MCF 10A (cell line): ENCODE measurements at regions not wholly inside any gene's neighbourhood (a gene's known extent, or its start where the extent isn't known, plus 50 kb on each side); places are given as distances from the start of the nearest gene placed in this dataset.

Experiments used
- BruUV-seq: library from RNA; stranded (reverse); fragments of 400-500 nt; replicated peaks from 2 replicates; lab custom pipeline; 2021; lab: Mats Ljungman, UMichigan
- CTCF ChIA-PET: fragments of 300-600 bp; sonication (Branson Sonifier 250); formaldehyde crosslinking; extraction: SDS; loops from one replicate; lab custom pipeline; 2021; ENCODE audit warnings: antibody characterized with exemption, inconsistent platforms; lab: Yijun Ruan, JAX
- POLR2A ChIA-PET: fragments of 300-600, 350-650 bp; sonication (Branson Sonifier 250); formaldehyde crosslinking; extraction: SDS; loops from one replicate; lab custom pipeline; 2020; ENCODE audit warnings: antibody characterized with exemption, inconsistent platforms; lab: Yijun Ruan, JAX
- DNase-seq: peaks from one replicate; pipeline ENCODE4 v3.0.0-alpha.2; 2018; ENCODE audit not compliant: unreplicated experiment
- H3K27ac Mint-ChIP-seq: one replicate; pipeline ENCODE4 v1.8.0; 2022; ENCODE audit warnings: mild to moderate bottlenecking, low read depth, mixed read lengths; ENCODE audit not compliant: unreplicated experiment
- H3K27me3 Mint-ChIP-seq: one replicate; pipeline ENCODE4 v1.8.0; 2022; ENCODE audit warnings: mixed read lengths; ENCODE audit not compliant: insufficient read depth, unreplicated experiment
- H3K36me3 Mint-ChIP-seq: one replicate; pipeline ENCODE4 v1.8.0; 2022; ENCODE audit warnings: mild to moderate bottlenecking, moderate library complexity, mixed read lengths; ENCODE audit not compliant: insufficient read depth, unreplicated experiment
- H3K4me1 Mint-ChIP-seq: one replicate; pipeline ENCODE4 v1.8.0; 2022; ENCODE audit warnings: mixed read lengths; ENCODE audit not compliant: insufficient read depth, unreplicated experiment
- H3K4me3 Mint-ChIP-seq: one replicate; pipeline ENCODE4 v1.8.0; 2022; ENCODE audit warnings: mild to moderate bottlenecking, moderate library complexity, mixed read lengths; ENCODE audit not compliant: unreplicated experiment
- H3K9me3 Mint-ChIP-seq: one replicate; pipeline ENCODE4 v1.8.0; 2022; ENCODE audit warnings: mixed read lengths; ENCODE audit not compliant: unreplicated experiment
- intact Hi-C: fragments of 100-400 bp; cut with micrococcal nuclease; formaldehyde crosslinking; loops from 2 replicates; pipeline ENCODE4 v1.14.1; 2022
- TF ChIP-seq, protein P1 (sequence below): fragments of 200-600 bp; IDR thresholded peaks from one replicate; pipeline ENCODE4 v1.8.0; 2022; ENCODE audit warnings: antibody characterized with exemption, mild to moderate bottlenecking; ENCODE audit not compliant: unreplicated experiment

DNA sequence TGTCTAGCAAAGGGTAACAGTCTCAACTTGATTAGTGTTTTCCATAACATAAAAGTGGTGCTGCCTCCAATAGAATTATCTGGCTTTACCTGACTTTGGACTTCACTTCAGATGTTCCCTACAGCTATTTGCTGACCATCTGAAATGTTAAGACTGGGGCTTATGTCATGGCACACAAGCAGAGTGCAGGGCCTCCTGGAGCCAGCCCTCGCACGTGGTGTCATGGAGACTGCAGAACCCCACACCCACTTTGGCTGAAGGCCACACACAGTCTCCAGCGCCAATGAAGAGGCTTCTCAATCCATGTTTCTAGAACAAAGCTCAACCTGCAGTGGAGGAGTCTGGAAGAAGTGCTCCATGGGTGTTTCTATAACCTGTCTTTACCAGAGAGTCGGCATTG, 169.6 kb upstream of the FRMD6 start:
- POLR2A ChIA-PET, result no interaction called here
- DNase-seq, result no peak
- intact Hi-C loops, result no loop called here
- Mint-ChIP-seq H3K27me3 (no peaks in the 10 kb centered on the region), H3K27ac (no peak overlapping the region), H3K4me3 (no peak overlapping the region), H3K9me3 (no peaks in the 10 kb centered on the region), H3K4me1 (no peaks in the 10 kb centered on the region), H3K36me3 (no peaks in the 10 kb centered on the region)
- no TSS peak for BruUV-seq
- CTCF ChIA-PET, result no interaction called here
- TF ChIP-seq, protein P1, sequence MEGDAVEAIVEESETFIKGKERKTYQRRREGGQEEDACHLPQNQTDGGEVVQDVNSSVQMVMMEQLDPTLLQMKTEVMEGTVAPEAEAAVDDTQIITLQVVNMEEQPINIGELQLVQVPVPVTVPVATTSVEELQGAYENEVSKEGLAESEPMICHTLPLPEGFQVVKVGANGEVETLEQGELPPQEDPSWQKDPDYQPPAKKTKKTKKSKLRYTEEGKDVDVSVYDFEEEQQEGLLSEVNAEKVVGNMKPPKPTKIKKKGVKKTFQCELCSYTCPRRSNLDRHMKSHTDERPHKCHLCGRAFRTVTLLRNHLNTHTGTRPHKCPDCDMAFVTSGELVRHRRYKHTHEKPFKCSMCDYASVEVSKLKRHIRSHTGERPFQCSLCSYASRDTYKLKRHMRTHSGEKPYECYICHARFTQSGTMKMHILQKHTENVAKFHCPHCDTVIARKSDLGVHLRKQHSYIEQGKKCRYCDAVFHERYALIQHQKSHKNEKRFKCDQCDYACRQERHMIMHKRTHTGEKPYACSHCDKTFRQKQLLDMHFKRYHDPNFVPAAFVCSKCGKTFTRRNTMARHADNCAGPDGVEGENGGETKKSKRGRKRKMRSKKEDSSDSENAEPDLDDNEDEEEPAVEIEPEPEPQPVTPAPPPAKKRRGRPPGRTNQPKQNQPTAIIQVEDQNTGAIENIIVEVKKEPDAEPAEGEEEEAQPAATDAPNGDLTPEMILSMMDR, result no peak

DNA sequence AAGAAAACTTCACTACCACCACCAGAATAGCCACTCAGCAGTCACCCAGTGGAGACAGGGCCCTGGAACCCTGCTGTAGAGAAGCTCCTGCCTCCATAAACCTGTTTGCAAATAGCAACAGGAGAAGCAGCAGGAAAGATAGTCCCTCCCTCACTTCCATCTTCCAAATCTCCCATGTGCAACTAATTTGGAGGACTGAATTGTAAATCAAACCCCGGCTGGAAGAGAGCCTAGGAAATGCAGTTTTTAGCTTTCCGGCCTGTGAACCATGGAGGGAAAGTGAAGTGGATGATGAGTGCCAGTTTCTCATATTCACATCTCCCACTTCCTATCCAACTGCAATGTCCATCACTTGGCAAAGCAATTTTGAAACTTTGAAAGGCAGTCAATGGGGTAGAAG, 167.2 kb upstream of the FRMD6 start:
- DNase-seq, result no peak
- intact Hi-C loops, result no loop called here
- no peaks in the 10 kb centered on the region for H3K27me3 Mint-ChIP-seq
- BruUV-seq, result no TSS peak
- no peak overlapping the region for H3K27ac Mint-ChIP-seq
- no peak overlapping the region for H3K4me3 Mint-ChIP-seq
- H3K4me1 Mint-ChIP-seq, result peaks cover 17% of the 10 kb centered on the region
- H3K9me3 Mint-ChIP-seq, result no peaks in the 10 kb centered on the region
- H3K36me3 Mint-ChIP-seq, result no peaks in the 10 kb centered on the region
- ChIA-PET POLR2A (interaction anchor here (0.6 to 0.9 kb wide), 2 partner anchors 61 to 653 kb away, joined by 3 read pairs; no protein-coding TSS in a partner anchor), CTCF (interaction anchor here (1.1 kb wide), 1 partner anchor 206 kb away, joined by 3 read pairs; no protein-coding TSS in a partner anchor)
- TF ChIP-seq, protein P1, result no peak

DNA sequence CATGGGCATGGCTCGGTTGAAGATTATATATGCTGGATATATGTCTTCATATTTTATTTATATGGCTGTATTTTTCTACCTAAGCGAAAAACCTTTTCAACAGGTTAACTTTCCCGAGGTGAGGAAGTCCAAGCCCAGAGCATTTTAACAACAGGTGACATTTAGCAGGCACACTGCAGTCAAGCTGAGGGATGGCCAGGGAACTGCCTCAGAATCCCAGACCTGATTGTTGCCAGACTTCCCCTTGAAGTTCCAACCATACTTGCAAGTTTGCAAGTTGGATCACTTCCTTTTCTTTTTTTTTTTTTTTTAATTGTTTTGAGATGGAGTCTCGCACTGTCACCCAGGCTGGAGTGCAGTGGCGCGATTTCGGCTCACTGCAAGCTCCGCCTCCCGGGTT, 166.0 kb upstream of the FRMD6 start:
- no peak for DNase-seq
- H3K4me3 Mint-ChIP-seq, result no peak overlapping the region
- TF ChIP-seq, protein P1, result no peak
- H3K36me3 Mint-ChIP-seq, result no peaks in the 10 kb centered on the region
- intact Hi-C loops, result loop anchor here (5.0 kb wide), 1 partner anchor 43 kb away; no protein-coding TSS in a partner anchor
- no peak overlapping the region for H3K27ac Mint-ChIP-seq
- H3K4me1 Mint-ChIP-seq, result peaks cover 17% of the 10 kb centered on the region
- CTCF ChIA-PET, result interaction anchor here (0.7 kb wide), 2 partner anchors 76 to 552 kb away, joined by 3 read pairs; no protein-coding TSS in a partner anchor
- H3K9me3 Mint-ChIP-seq, result no peaks in the 10 kb centered on the region
- POLR2A ChIA-PET, result no interaction called here
- no peaks in the 10 kb centered on the region for H3K27me3 Mint-ChIP-seq
- no TSS peak for BruUV-seq

DNA sequence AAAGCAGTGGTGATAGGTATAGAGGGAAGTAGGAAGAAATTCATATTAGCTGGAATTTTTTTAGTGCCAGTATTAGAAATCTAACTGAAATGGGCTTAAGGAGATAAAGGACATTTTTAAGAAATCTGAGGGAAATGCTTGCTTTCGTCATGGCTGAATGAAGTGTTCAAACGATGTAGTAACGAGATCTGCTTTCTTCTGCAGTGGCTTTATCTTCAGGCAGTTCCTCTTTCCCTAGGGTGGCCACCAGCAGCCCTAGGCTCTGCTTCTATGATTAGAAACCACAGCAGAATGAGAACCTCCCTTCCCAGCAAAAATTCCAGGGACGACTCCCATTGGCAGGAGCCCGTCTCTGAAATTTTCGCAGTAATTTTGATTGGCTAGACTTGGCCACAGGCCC, 163.9 kb upstream of the FRMD6 start:
- H3K36me3 Mint-ChIP-seq, result peaks cover 7% of the 10 kb centered on the region
- intact Hi-C loops, result loop anchor here (2.0 to 5.0 kb wide), 3 partner anchors 46 to 165 kb away; no protein-coding TSS in a partner anchor
- POLR2A ChIA-PET, result interaction anchor here (0.9 to 10.4 kb wide), 18 partner anchors 8 to 165 kb away, joined by 3 to 113 read pairs (median 13); partner anchors contain the start of gene FRMD6

More for the DNA sequence above, 163.9 kb upstream of the FRMD6 start:
- TF ChIP-seq, protein P1, result no peak
- Mint-ChIP-seq H3K4me3 (no peak overlapping the region), H3K27me3 (no peaks in the 10 kb centered on the region), H3K9me3 (no peaks in the 10 kb centered on the region), H3K27ac (peak overlapping the region; percentile 70), H3K4me1 (peaks cover 34% of the 10 kb centered on the region)
- BruUV-seq, result no TSS peak
- CTCF ChIA-PET, result interaction anchor here (1.2 to 1.3 kb wide), 2 partner anchors 60 to 104 kb away, joined by 3 read pairs; no protein-coding TSS in a partner anchor
- DNase-seq, result peak; percentile 35
